ENCODE measurements at regions not wholly inside any gene's neighbourhood (a gene's known extent, or its start where the extent isn't known, plus 50 kb on each side); places are given as distances from the start of the nearest gene placed in this dataset.

GRCh38 chrX:146241902-146242301 lies 424.3 kb downstream of the SLITRK2 start:
- Histone ChIP-seq H2BK15ac (ENCODE audit: low read depth, low read length) (no peak overlapping the region), H2BK12ac (ENCODE audit: insufficient read length, low read depth, low read length) (no peak overlapping the region), H3K14ac (ENCODE audit: insufficient read depth, low read length) (no peak overlapping the region), H3K56ac (ENCODE audit: insufficient read length, low read depth, low read length) (no peak overlapping the region), H2BK5ac (ENCODE audit: insufficient read length, low read length) (no peak overlapping the region), H3K79me2 (ENCODE audit: insufficient read depth, low read length) (no peaks in the 10 kb centered on the region), H3K23ac (ENCODE audit: insufficient read length, low read depth, low read length) (no peak overlapping the region), H2AK5ac (ENCODE audit: insufficient read length, low read length) (no peak overlapping the region), H3K27me3 (ENCODE audit: insufficient read depth, low read length) (no peaks in the 10 kb centered on the region), H3K9ac (ENCODE audit: extremely low read depth, insufficient read length, low read length) (no peak overlapping the region), H3K4me2 (ENCODE audit: insufficient read depth, insufficient read length, low read length) (no peak overlapping the region), H4K20me1 (ENCODE audit: control insufficient read depth, insufficient read depth, insufficient read length) (no peaks in the 10 kb centered on the region), H2AFZ (ENCODE audit: low read length) (no peak overlapping the region), H2BK20ac (ENCODE audit: low read depth, low read length, poor library complexity, severe bottlenecking) (no peak overlapping the region), H4K91ac (ENCODE audit: insufficient read length, low read depth, low read length) (no peak overlapping the region), H3K23me2 (ENCODE audit: insufficient read length, low read depth, low read length, poor library complexity, severe bottlenecking) (no peaks in the 10 kb centered on the region), H4K5ac (ENCODE audit: insufficient read length, low read depth, low read length) (no peak overlapping the region), H3K79me1 (ENCODE audit: insufficient read depth, low read depth, low read length, poor library complexity, severe bottlenecking) (no peaks in the 10 kb centered on the region), H3K27ac (ENCODE audit: insufficient read length, low read depth, low read length) (no peak overlapping the region), H3K4me1 (ENCODE audit: insufficient read depth, low read length) (no peaks in the 10 kb centered on the region), H3K9me3 (ENCODE audit: control insufficient read depth, low read depth, low read length) (peaks cover 61% of the 10 kb centered on the region), H4K8ac (replicated peaks; ENCODE audit: insufficient read length, low read depth, low read length) (no peak overlapping the region), H2BK120ac (ENCODE audit: low read depth, low read length, poor library complexity, severe bottlenecking) (no peak overlapping the region), H3K18ac (ENCODE audit: insufficient read length, low read depth, low read length) (no peak overlapping the region), H3T11ph (ENCODE audit: low read length) (no peak overlapping the region), H3K4ac (ENCODE audit: low read depth, low read length) (no peak overlapping the region)
- WGBS (ENCODE audit: extremely low coverage, insufficient read length, low lambda C conversion rate), result no CpG with 5 or more reads among the region's 3 CpGs
- no peak for DNase-seq
- Mint-ChIP-seq H3K27ac (no peak overlapping the region), H3K36me3 (ENCODE audit: insufficient read depth in 1 of 3, low read depth in 3 of 3) (no peaks in the 10 kb centered on the region; a peak in 1 of 7 replicates), H3K4me1 (no peaks in the 10 kb centered on the region), H3K27me3 (ENCODE audit: low read depth) (peaks cover 2% of the 10 kb centered on the region; the same call in 1 of the 2 replicates), H3K9me3 (peaks cover 54 to 61% of the 10 kb centered on the region in 2 experiments), H3K4me3 (no peak overlapping the region)
- no peak for TF ChIP-seq CTCF (conservative IDR thresholded peaks at IDR 0.05)

Measured in H9 (cell line).